ENCODE measurements at regions not wholly inside any gene's neighbourhood (a gene's known extent, or its start where the extent isn't known, plus 50 kb on each side); places are given as distances from the start of the nearest gene placed in this dataset.
A peak's percentile ranks its signal among the peaks of the same experiment; 100 is the strongest.
"Not testable (repeated sequence)": the region's sequence is repeated elsewhere in the genome, so short reads cannot be mapped to it uniquely, and the experiment has no call there.

- DNase-seq = no peak
Measured at GRCh38 chr20:24418731-24419130, 50.7 kb upstream of the SYNDIG1 start.

- no peak for DNase-seq
Measured at GRCh38 chr20:24417485-24417884, 51.9 kb upstream of the SYNDIG1 start.

- not testable (repeated sequence) for DNase-seq
Measured at GRCh38 chr20:24415444-24415843, 54.0 kb upstream of the SYNDIG1 start.

- DNase-seq = no peak
Measured at GRCh38 chr20:24411834-24412216, 57.6 kb upstream of the SYNDIG1 start.

- DNase-seq = no peak
Measured at GRCh38 chr20:24411003-24411833, 58.2 kb upstream of the SYNDIG1 start.

GRCh38 chr20:24407151-24407550 lies 62.3 kb upstream of the SYNDIG1 start:
- DNase-seq = no peak

- DNase-seq = no peak
Measured at GRCh38 chr20:24406750-24407149, 62.7 kb upstream of the SYNDIG1 start.

GRCh38 chr20:24406251-24406650 lies 63.2 kb upstream of the SYNDIG1 start:
- DNase-seq = no peak

GRCh38 chr20:24405810-24406209 lies 63.6 kb upstream of the SYNDIG1 start:
- no peak for DNase-seq

- DNase-seq = no peak
Measured at GRCh38 chr20:24403406-24403805, 66.0 kb upstream of the SYNDIG1 start.

- no peak for DNase-seq
Measured at GRCh38 chr20:24402188-24402587, 67.2 kb upstream of the SYNDIG1 start.

GRCh38 chr20:24395151-24395550 lies 74.3 kb upstream of the SYNDIG1 start:
- DNase-seq = no peak

GRCh38 chr20:24393903-24394302 lies 75.5 kb upstream of the SYNDIG1 start:
- DNase-seq = no peak

GRCh38 chr20:24392612-24393011 lies 76.8 kb upstream of the SYNDIG1 start:
- DNase-seq = no peak

- DNase-seq = no peak
Measured at GRCh38 chr20:24389686-24390085, 79.7 kb upstream of the SYNDIG1 start.

GRCh38 chr20:24388828-24389380 lies 80.5 kb upstream of the SYNDIG1 start:
- peak; percentile 41 for DNase-seq

- DNase-seq = no peak
Measured at GRCh38 chr20:24385547-24385946, 83.9 kb upstream of the SYNDIG1 start.

GRCh38 chr20:24384865-24385264 lies 84.6 kb upstream of the SYNDIG1 start:
- no peak for DNase-seq

GRCh38 chr20:24382743-24383142 lies 86.7 kb upstream of the SYNDIG1 start:
- no peak for DNase-seq

- no peak for DNase-seq
Measured at GRCh38 chr20:24382331-24382730, 87.1 kb upstream of the SYNDIG1 start.

- DNase-seq = no peak
Measured at GRCh38 chr20:24381886-24382285, 87.5 kb upstream of the SYNDIG1 start.

GRCh38 chr20:24379484-24379927 lies 89.9 kb upstream of the SYNDIG1 start:
- no peak for DNase-seq

GRCh38 chr20:24378661-24379483 lies 90.6 kb upstream of the SYNDIG1 start:
- no peak for DNase-seq
